K562 (cell line): ENCODE measurements at regions not wholly inside any gene's neighbourhood (a gene's known extent, or its start where the extent isn't known, plus 50 kb on each side); places are given as distances from the start of the nearest gene placed in this dataset.

ENCODE experiments used
- ATAC-seq: fragments of 200-7000 bp; cut with Tn5 transposase; 3 replicates; pipeline ENCODE4 v1.9.1; 2020; ENCODE audit warnings: moderate library complexity
- BruUV-seq: library from RNA; stranded (reverse); fragments of 400-500 nt; replicated peaks from 2 replicates; lab custom pipeline; 2021; lab: Mats Ljungman, UMichigan
- CTCF ChIA-PET: fragments of 300-600 bp; formaldehyde crosslinking; extraction: SDS; loops from one replicate; lab custom pipeline; 2021; ENCODE audit warnings: low intra/inter-chr PET ratio; lab: Yijun Ruan, JAX
- POLR2A ChIA-PET: fragments of 300-600, 350-650 bp; sonication (Branson Sonifier 250); formaldehyde crosslinking; extraction: SDS; loops from one replicate; lab custom pipeline; 2021; ENCODE audit warnings: antibody characterized with exemption, inconsistent platforms; lab: Yijun Ruan, JAX
- DNase-seq, 4 experiments: peaks; one replicate each; pipeline versions ENCODE4 v3.0.0 to v3.0.0-alpha.2; 2011 to 2018; ENCODE audit warnings: low spot score in 3 of 4, mixed read lengths in 3 of 4; ENCODE audit errors: extremely low read depth in 1 of 4
- FAIRE-seq: peaks from 2 replicates; lab custom pipeline; 2011; peaks lifted over from hg19 to GRCh38; lab: Jason Lieb, UNC
- H2AFZ ChIP-seq: 2 replicates; pipeline ENCODE4 v1.6.0; 2011; ENCODE audit warnings: low read depth, low read length, control low read depth, inconsistent platforms
- H3K27ac ChIP-seq: fragments of 200-600 bp; 3 replicates; pipeline ENCODE4 v1.8.0; 2011; ENCODE audit warnings: low read depth, mild to moderate bottlenecking, control low read depth, inconsistent platforms, low read length, moderate library complexity, mixed read lengths; ENCODE audit errors: extremely low read depth
- H3K27me3 ChIP-seq, 2 experiments: fragments of 300-600 bp in 1 of 2; 2 replicates in 1 of 2; 3 replicates in 1 of 2; pipeline versions ENCODE4 v1.6.0 to v1.8.0; 2011; ENCODE audit warnings: inconsistent platforms in 2 of 2, low read length in 2 of 2, mild to moderate bottlenecking in 1 of 2, mixed read lengths in 1 of 2, moderate library complexity in 1 of 2; ENCODE audit not compliant: control insufficient read depth in 2 of 2, insufficient read depth in 2 of 2
- H3K36me3 ChIP-seq: fragments of 300-600 bp; 3 replicates; pipeline ENCODE4 v1.8.0; 2011; ENCODE audit warnings: mild to moderate bottlenecking, low read length, inconsistent platforms; ENCODE audit not compliant: control insufficient read depth, insufficient read depth
- H3K4me1 ChIP-seq, 2 experiments: fragments of 200-600 bp in 1 of 2; replicated peaks in 1 of 2; 2 replicates in 1 of 2; 3 replicates in 1 of 2; pipeline versions ENCODE4 v1.5.1 to v1.8.0; 2011; ENCODE audit warnings: inconsistent platforms in 2 of 2, low read length in 2 of 2, mild to moderate bottlenecking in 1 of 2, mixed read lengths in 1 of 2, moderate library complexity in 1 of 2; ENCODE audit not compliant: control insufficient read depth in 2 of 2, insufficient read depth in 2 of 2
- H3K4me2 ChIP-seq: 2 replicates; pipeline ENCODE4 v1.6.1; 2011; ENCODE audit warnings: low read length, control low read depth, inconsistent platforms, mixed read lengths; ENCODE audit not compliant: insufficient read depth
- H3K4me3 ChIP-seq: fragments of 200-600 bp; sonication (generic), shearing (Covaris generic); 2 replicates; pipeline ENCODE4 v1.5.1; 2016; ENCODE audit warnings: control low read depth, inconsistent platforms
- H3K79me2 ChIP-seq: fragments of 200-600 bp; 3 replicates; pipeline ENCODE4 v1.8.0; 2011; ENCODE audit warnings: low read length, inconsistent platforms; ENCODE audit not compliant: control insufficient read depth, insufficient read depth
- H3K9ac ChIP-seq, 2 experiments: 2 replicates each; pipeline versions ENCODE4 v1.6.0 to v1.6.1; 2011; ENCODE audit warnings: low read depth in 2 of 2, low read length in 2 of 2, control low read depth in 1 of 2, inconsistent platforms in 1 of 2, mild to moderate bottlenecking in 1 of 2, mixed read lengths in 1 of 2; ENCODE audit not compliant: insufficient read depth in 1 of 2
- H3K9me1 ChIP-seq: one replicate; pipeline ENCODE4 v1.6.0; 2011; ENCODE audit warnings: inconsistent platforms, mild to moderate bottlenecking, low read length, moderate library complexity; ENCODE audit not compliant: control insufficient read depth, insufficient read depth
- H3K9me3 ChIP-seq: replicated peaks from 2 replicates; pipeline ENCODE4 v1.5.1; 2011; ENCODE audit warnings: low read depth, low read length, inconsistent platforms; ENCODE audit not compliant: control insufficient read depth, insufficient read depth
- H4K20me1 ChIP-seq: replicated peaks from 2 replicates; pipeline ENCODE4 v1.6.1; 2011; ENCODE audit warnings: low read length, inconsistent platforms, mixed read lengths; ENCODE audit not compliant: control insufficient read depth, insufficient read depth
- E2F1 ChIP-seq: sonication (generic); formaldehyde crosslinking; IDR thresholded peaks from 2 replicates; pipeline ENCODE4 v1.8.1; 2023; ENCODE audit warnings: mild to moderate bottlenecking, missing genetic modification reagents, moderate library complexity
- ESRRA ChIP-seq: fragments of 450-650 bp; IDR thresholded peaks from 2 replicates; pipeline ENCODE4 v1.6.1; 2014; ENCODE audit warnings: low read depth, mild to moderate bottlenecking, moderate library complexity, borderline replicate concordance
- NR2C1 ChIP-seq, 2 experiments: fragments of 450-650 bp; IDR thresholded peaks; 2 replicates each; pipeline ENCODE4 v1.6.1; 2017; ENCODE audit warnings: mild to moderate bottlenecking in 2 of 2, antibody characterized with exemption in 1 of 2, inconsistent platforms in 1 of 2, missing compliant biosample characterization in 1 of 2, missing genetic modification characterization in 1 of 2
- TCF7 ChIP-seq: sonication (generic); IDR thresholded peaks from 2 replicates; pipeline ENCODE4 v1.6.1; 2016; ENCODE audit warnings: antibody characterized with exemption, borderline replicate concordance
- ZBTB9 ChIP-seq: fragments of 450-650 bp; formaldehyde crosslinking; IDR thresholded peaks from 2 replicates; pipeline ENCODE4 v1.4.0; 2020; ENCODE audit warnings: mild to moderate bottlenecking, moderate library complexity
- ZNF778 ChIP-seq: fragments of 450-650 bp; formaldehyde crosslinking; IDR thresholded peaks from 2 replicates; pipeline ENCODE4 v1.4.0; 2020; ENCODE audit warnings: mild to moderate bottlenecking, moderate library complexity
- WGBS: fragments of 100-300 bp; shearing (Covaris generic); methylation state at CpG from one replicate; pipeline ENCODE4 v1.1.6; 2016; ENCODE audit warnings: low coverage, mixed read lengths; ENCODE audit not compliant: insufficient coverage; ENCODE audit errors: missing lambda C conversion rate; 5-methylcytosine and 5-hydroxymethylcytosine counted together
- in situ Hi-C: fragments of 300-500 bp; cut with MboI; formaldehyde crosslinking; loops from 4 replicates; pipeline ENCODE4 v1.15.0; 2018; ENCODE audit warnings: inconsistent platforms, mixed read lengths
- intact Hi-C: fragments of 100-400 bp; cut with micrococcal nuclease; formaldehyde crosslinking; loops from 2 replicates; pipeline ENCODE4 v1.14.2; 2022

- no peaks in the 10 kb centered on the region for H3K79me2 ChIP-seq
- no peak for DNase-seq
- H4K20me1 ChIP-seq: no peaks in the 10 kb centered on the region
- H3K4me2 ChIP-seq: no peak overlapping the region
- POLR2A ChIA-PET: no interaction called here
- intact Hi-C loops: no loop called here
- no peaks in the 10 kb centered on the region for H3K9me3 ChIP-seq
- H3K27me3 ChIP-seq: peaks cover 0 to 16% of the 10 kb centered on the region in 2 experiments; a peak in 2 of 5 replicates
- no peak for FAIRE-seq
- H2AFZ ChIP-seq: no peak overlapping the region
- ATAC-seq: no peak
- TF ChIP-seq ESRRA (no peak), E2F1 (CRISPR knock-in tag) (no peak), ZBTB9 (no peak), NR2C1 (IDR thresholded peaks at IDR 0.05) (no peak), NR2C1 (tag; IDR thresholded peaks at IDR 0.05) (no peak), TCF7 (no peak), ZNF778 (CRISPR knock-in tag) (no peak)
- in situ Hi-C loops: no loop called here
- no peak overlapping the region for H3K9ac ChIP-seq
- no peaks in the 10 kb centered on the region for H3K4me1 ChIP-seq
- no TSS peak for BruUV-seq
- H3K27ac ChIP-seq: no peak overlapping the region
- no peaks in the 10 kb centered on the region for H3K9me1 ChIP-seq
- H3K36me3 ChIP-seq: no peaks in the 10 kb centered on the region
- no peak overlapping the region for H3K4me3 ChIP-seq
- CTCF ChIA-PET: no interaction called here
- 0% methylated on average over 5 of the region's 5 CpGs for WGBS
Observed at GRCh38 chr11:130600616-130601015, 152.2 kb downstream of the ADAMTS15 start.
